HepG2 (cell line): ENCODE measurements at regions not wholly inside any gene's neighbourhood (a gene's known extent, or its start where the extent isn't known, plus 50 kb on each side); places are given as distances from the start of the nearest gene placed in this dataset.

Experiments used
- ATAC-seq: fragments of 200-7000 bp; cut with Tn5 transposase; 3 replicates; pipeline ENCODE4 v1.9.1; 2020; ENCODE audit warnings: mild to moderate bottlenecking, moderate library complexity
- BruUV-seq: library from RNA; stranded (reverse); fragments of 400-500 nt; replicated peaks from 2 replicates; lab custom pipeline; 2021; lab: Mats Ljungman, UMichigan
- CTCF ChIA-PET: fragments of 300-600 bp; formaldehyde crosslinking; extraction: SDS; loops from one replicate; lab custom pipeline; 2021; ENCODE audit warnings: low total read pairs, inconsistent platforms, low intra/inter-chr PET ratio; lab: Yijun Ruan, JAX
- POLR2A ChIA-PET: fragments of 350-600 bp; sonication (Branson Sonifier 250); formaldehyde crosslinking; loops from one replicate; lab custom pipeline; 2020; ENCODE audit warnings: antibody characterized with exemption, inconsistent platforms; lab: Yijun Ruan, JAX
- DNase-seq: peaks from one replicate; pipeline ENCODE4 v3.0.0-alpha.2; 2015; ENCODE audit warnings: low spot score
- FAIRE-seq: peaks from 3 replicates; lab custom pipeline; 2011; peaks lifted over from hg19 to GRCh38; lab: Jason Lieb, UNC
- H2AFZ ChIP-seq: one replicate; pipeline ENCODE4 v1.6.1; 2011; ENCODE audit warnings: low read length, inconsistent platforms
- H3K27ac ChIP-seq: fragments of 300-600 bp; 3 replicates; pipeline ENCODE4 v1.8.0; 2011; ENCODE audit warnings: mixed run types, mild to moderate bottlenecking, mixed read lengths, low read length, inconsistent platforms; ENCODE audit not compliant: insufficient read depth; ENCODE audit errors: extremely low read length
- H3K27me3 ChIP-seq, 2 experiments: fragments of 200-600 bp in 1 of 2; 2 replicates in 1 of 2; 3 replicates in 1 of 2; pipeline versions ENCODE4 v1.6.0 to v1.8.0; 2011; ENCODE audit warnings: low read length in 2 of 2, mild to moderate bottlenecking in 2 of 2, moderate library complexity in 2 of 2, inconsistent platforms in 1 of 2; ENCODE audit not compliant: insufficient read depth in 2 of 2, control insufficient read depth in 1 of 2
- H3K36me3 ChIP-seq, 2 experiments: fragments of 200-600 bp in 1 of 2; replicated peaks in 1 of 2; 2 replicates in 1 of 2; 3 replicates in 1 of 2; pipeline versions ENCODE4 v1.5.1 to v1.8.0; 2011; ENCODE audit warnings: low read length in 2 of 2, inconsistent platforms in 1 of 2; ENCODE audit not compliant: insufficient read depth in 2 of 2, control insufficient read depth in 1 of 2
- H3K4me1 ChIP-seq: 2 replicates; pipeline ENCODE4 v1.5.1; 2012; ENCODE audit warnings: low read length, inconsistent platforms; ENCODE audit not compliant: insufficient read depth
- H3K4me2 ChIP-seq: 2 replicates; pipeline ENCODE4 v1.6.0; 2011; ENCODE audit warnings: low read depth, low read length, inconsistent platforms
- H3K4me3 ChIP-seq, 3 experiments: fragments of 200-600 bp in 1 of 3; sonication (generic), shearing (Covaris generic) in 1 of 3; replicated peaks in 1 of 3; 2 replicates each; pipeline ENCODE4 v1.5.1; 2011 to 2016; ENCODE audit warnings: low read length in 3 of 3, inconsistent platforms in 2 of 3, low read depth in 2 of 3, mild to moderate bottlenecking in 2 of 3, control low read depth in 1 of 3, mixed read lengths in 1 of 3; ENCODE audit not compliant: insufficient read depth in 1 of 3
- H3K79me2 ChIP-seq: one replicate; pipeline ENCODE4 v1.6.1; 2011; ENCODE audit warnings: low read length, inconsistent platforms; ENCODE audit not compliant: insufficient read depth
- H3K9ac ChIP-seq: 2 replicates; pipeline ENCODE4 v1.6.0; 2011; ENCODE audit warnings: mild to moderate bottlenecking, low read depth, low read length, inconsistent platforms; ENCODE audit not compliant: insufficient read depth
- H3K9me3 ChIP-seq: 2 replicates; pipeline ENCODE4 v1.5.1; 2012; ENCODE audit warnings: mild to moderate bottlenecking, low read length
- H4K20me1 ChIP-seq: 2 replicates; pipeline ENCODE4 v1.6.0; 2011; ENCODE audit warnings: inconsistent platforms, mild to moderate bottlenecking, low read length, moderate library complexity; ENCODE audit not compliant: insufficient read depth
- CEBPB ChIP-seq: IDR thresholded peaks from 2 replicates; pipeline ENCODE4 v1.6.1; 2011; ENCODE audit warnings: low read depth, low read length, improper control_type of control experiment, borderline replicate concordance
- MED1 ChIP-seq: sonication (generic); formaldehyde crosslinking; IDR thresholded peaks from 2 replicates; pipeline ENCODE4 v1.4.0; 2020; ENCODE audit warnings: missing genetic modification reagents
- NR2C2 ChIP-seq: sonication (generic); formaldehyde crosslinking; IDR thresholded peaks from 2 replicates; pipeline ENCODE4 v1.4.0; 2020; ENCODE audit warnings: missing genetic modification reagents, mild to moderate bottlenecking, moderate library complexity, borderline replicate concordance
- POLR2G ChIP-seq: fragments of 200-400 bp; formaldehyde crosslinking; IDR thresholded peaks from 2 replicates; pipeline ENCODE4 v1.6.1; 2018; ENCODE audit warnings: mild to moderate bottlenecking, low read depth, low read length, moderate library complexity
- THYN1 ChIP-seq: sonication (generic); formaldehyde crosslinking; IDR thresholded peaks from 2 replicates; pipeline ENCODE4 v1.8.1; 2023; ENCODE audit warnings: low read depth, mild to moderate bottlenecking, moderate library complexity, missing genetic modification reagents, borderline replicate concordance
- XBP1 ChIP-seq: sonication (generic); formaldehyde crosslinking; IDR thresholded peaks from 2 replicates; pipeline ENCODE4 v1.5.0; 2020; ENCODE audit warnings: missing genetic modification reagents
- ZMYM4 ChIP-seq: sonication (generic); formaldehyde crosslinking; IDR thresholded peaks from 2 replicates; pipeline ENCODE4 v1.8.1; 2023; ENCODE audit warnings: mild to moderate bottlenecking, missing genetic modification reagents
- ZNF142 ChIP-seq: sonication (generic); formaldehyde crosslinking; IDR thresholded peaks from 2 replicates; pipeline ENCODE4 v1.4.0; 2020; ENCODE audit warnings: missing genetic modification reagents
- ZNF18 ChIP-seq: sonication (generic); formaldehyde crosslinking; IDR thresholded peaks from 2 replicates; pipeline ENCODE4 v1.8.0; 2022; ENCODE audit warnings: mild to moderate bottlenecking, missing genetic modification reagents; ENCODE audit not compliant: insufficient replicate concordance
- ZNF781 ChIP-seq: sonication (generic); formaldehyde crosslinking; IDR thresholded peaks from 2 replicates; pipeline ENCODE4 v1.5.1; 2020; ENCODE audit warnings: borderline replicate concordance, mild to moderate bottlenecking, missing genetic modification reagents; ENCODE audit errors: not compliant biosample characterization
- WGBS: methylation state at CpG from one replicate; pipeline ENCODE4 v1.1.6; 2017; ENCODE audit warnings: low lambda C conversion rate; 5-methylcytosine and 5-hydroxymethylcytosine counted together
- in situ Hi-C: cut with HindIII; loops from 2 replicates; pipeline ENCODE4 v1.10.0; 2017; ENCODE audit warnings: low pct_unique_long_range_greater_than_20kb; ENCODE audit not compliant: extremely low pct_ligation_motif_present
- intact Hi-C: fragments of 100-400 bp; cut with micrococcal nuclease; formaldehyde crosslinking; loops from one replicate; pipeline ENCODE4 v1.10.0; 2022; ENCODE audit not compliant: unreplicated experiment
- TF ChIP-seq, protein P1 (sequence below): fragments of 450-650 bp; IDR thresholded peaks from 2 replicates; pipeline ENCODE4 v1.6.1; 2017

DNA sequence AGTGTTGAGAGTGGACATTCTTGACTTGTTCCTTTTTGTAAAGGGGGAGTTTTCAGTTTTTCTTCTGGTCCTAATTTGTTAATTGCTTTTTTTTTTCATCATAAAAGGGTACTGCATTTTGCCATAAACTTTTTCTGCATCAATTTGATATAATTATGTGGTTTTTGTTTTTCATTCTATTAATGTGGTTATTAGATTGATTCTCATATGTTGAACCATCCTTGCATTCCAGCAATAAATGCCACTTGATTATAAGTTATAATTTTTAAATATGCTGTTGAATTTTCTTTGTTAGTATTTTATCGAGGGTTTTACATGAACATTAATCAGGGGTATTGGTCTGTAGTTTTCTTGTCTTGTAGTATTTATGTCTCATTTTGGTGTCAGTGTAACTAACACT, 87.2 kb upstream of the SMIM36 start (continued):
- no peak for TF ChIP-seq NR2C2
- TF ChIP-seq MED1 (CRISPR knock-in tag), result no peak
- no peak for TF ChIP-seq ZMYM4 (CRISPR knock-in tag)

GRCh38 chr17:55588446-55589242, 77.4 kb upstream of the SMIM36 start:
- no TSS peak for BruUV-seq

More at GRCh38 chr17:55588446-55589242, 77.4 kb upstream of the SMIM36 start:
- TF ChIP-seq POLR2G (no peak), ZNF781 (CRISPR knock-in tag) (no peak), ZNF18 (no peak), THYN1 (CRISPR knock-in tag) (no peak), XBP1 (CRISPR knock-in tag) (no peak), CEBPB (no peak), ZNF142 (CRISPR knock-in tag) (no peak)
- TF ChIP-seq, protein P1, sequence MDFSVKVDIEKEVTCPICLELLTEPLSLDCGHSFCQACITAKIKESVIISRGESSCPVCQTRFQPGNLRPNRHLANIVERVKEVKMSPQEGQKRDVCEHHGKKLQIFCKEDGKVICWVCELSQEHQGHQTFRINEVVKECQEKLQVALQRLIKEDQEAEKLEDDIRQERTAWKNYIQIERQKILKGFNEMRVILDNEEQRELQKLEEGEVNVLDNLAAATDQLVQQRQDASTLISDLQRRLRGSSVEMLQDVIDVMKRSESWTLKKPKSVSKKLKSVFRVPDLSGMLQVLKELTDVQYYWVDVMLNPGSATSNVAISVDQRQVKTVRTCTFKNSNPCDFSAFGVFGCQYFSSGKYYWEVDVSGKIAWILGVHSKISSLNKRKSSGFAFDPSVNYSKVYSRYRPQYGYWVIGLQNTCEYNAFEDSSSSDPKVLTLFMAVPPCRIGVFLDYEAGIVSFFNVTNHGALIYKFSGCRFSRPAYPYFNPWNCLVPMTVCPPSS, result no peak
- TF ChIP-seq, all 625 proteins: peak for 0
- in situ Hi-C loops, result no loop called here
- no peak overlapping the region for H3K27ac ChIP-seq
- H3K27me3 ChIP-seq, result no peaks in the 10 kb centered on the region
- H3K36me3 ChIP-seq, result no peaks in the 10 kb centered on the region
- no peak overlapping the region for H3K4me3 ChIP-seq
- no peaks in the 10 kb centered on the region for H3K4me1 ChIP-seq
- ChIA-PET CTCF (no interaction called here), POLR2A (no interaction called here)
- no peaks in the 10 kb centered on the region for H3K9me3 ChIP-seq
- no peak for ATAC-seq
- no peaks in the 10 kb centered on the region for H3K79me2 ChIP-seq
- H3K4me2 ChIP-seq, result no peak overlapping the region
- intact Hi-C loops, result loop anchor here (5.0 kb wide), 1 partner anchor 1756 kb away; no protein-coding TSS in a partner anchor
- H4K20me1 ChIP-seq, result no peaks in the 10 kb centered on the region
- H3K9ac ChIP-seq, result no peak overlapping the region
- WGBS, result 14% methylated on average over 4 of the region's 4 CpGs
- DNase-seq, result no peak
- no peak overlapping the region for H2AFZ ChIP-seq
- no peak for FAIRE-seq
